Endothelial cell of umbilical vein (primary cell): ENCODE measurements at regions not wholly inside any gene's neighbourhood (a gene's known extent, or its start where the extent isn't known, plus 50 kb on each side); places are given as distances from the start of the nearest gene placed in this dataset.

Source experiments
- CTCF ChIP-seq, 2 donors: IDR thresholded peaks; 1 replicate in 1 of 2; 2 replicates in 1 of 2; pipeline ENCODE4 v1.5.1; 2011; ENCODE audit warnings: low read length in 2 of 2, mild to moderate bottlenecking in 2 of 2, moderate library complexity in 2 of 2, control low read depth in 1 of 2, inconsistent platforms in 1 of 2, low read depth in 1 of 2; ENCODE audit not compliant: insufficient read depth in 1 of 2; ENCODE audit errors: extremely low read depth in 1 of 2
- EZH2 ChIP-seq: IDR thresholded peaks from 2 replicates; pipeline ENCODE4 v1.6.1; 2012; ENCODE audit warnings: borderline replicate concordance, low read depth, mild to moderate bottlenecking, moderate library complexity, low read length, inconsistent platforms; ENCODE audit not compliant: severe bottlenecking
- JUN ChIP-seq: IDR thresholded peaks from 2 replicates; pipeline ENCODE4 v1.6.1; 2011; ENCODE audit warnings: borderline replicate concordance, low read depth; ENCODE audit not compliant: insufficient read length, insufficient read depth
- MAX ChIP-seq: IDR thresholded peaks from 2 replicates; pipeline ENCODE4 v1.6.1; 2011; ENCODE audit not compliant: insufficient read depth, insufficient read length
- MYC ChIP-seq: IDR thresholded peaks from one replicate; pipeline ENCODE4 v1.6.1; 2011; ENCODE audit warnings: mild to moderate bottlenecking, low read depth, low read length
- POLR2A ChIP-seq: IDR thresholded peaks from 2 replicates; pipeline ENCODE4 v1.6.1; 2012; ENCODE audit warnings: low read depth, mild to moderate bottlenecking, control low read depth, low read length

GRCh38 chr2:84170979-84171378, 288.1 kb downstream of the SUCLG1 start:
- TF ChIP-seq EZH2 (no peak), CTCF (IDR thresholded peaks at IDR 0.05; ENCODE audit: extremely low read depth in 1 of 2, insufficient read depth in 1 of 2, low read depth in 1 of 2, low read length in 2 of 2) (no peak), MAX (no peak), POLR2A (no peak), MYC (no peak), JUN (no peak)
